GM12873 (cell line): ENCODE measurements at regions not wholly inside any gene's neighbourhood (a gene's known extent, or its start where the extent isn't known, plus 50 kb on each side); places are given as distances from the start of the nearest gene placed in this dataset.

Experiments used
- TF ChIP-seq, protein P1 (sequence below): IDR thresholded peaks from 2 replicates; pipeline ENCODE4 v1.5.1; 2012; ENCODE audit warnings: low read depth, mild to moderate bottlenecking, moderate library complexity, low read length, control low read depth; ENCODE audit not compliant: insufficient read depth; ENCODE audit errors: missing control alignments

DNA sequence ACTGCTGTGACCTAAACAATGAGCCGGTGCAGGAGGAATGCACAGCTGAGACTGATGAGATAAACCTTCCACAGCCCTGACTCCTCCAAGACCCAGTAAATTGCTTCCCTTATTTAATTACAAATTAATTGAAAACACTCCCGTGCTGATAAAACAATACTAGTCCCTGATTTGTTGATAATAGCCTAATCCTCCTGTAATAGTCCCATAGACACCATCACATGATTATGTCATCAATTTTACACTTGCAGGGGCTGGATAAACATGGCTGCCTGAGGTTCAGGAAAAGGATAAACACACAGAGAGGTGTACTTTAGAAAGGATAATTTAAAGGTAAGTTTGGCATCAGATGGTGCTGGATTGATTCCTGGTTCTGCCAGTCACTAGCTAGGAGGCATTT lies 84.6 kb upstream of the SPAG17 start:
- TF ChIP-seq, protein P1, sequence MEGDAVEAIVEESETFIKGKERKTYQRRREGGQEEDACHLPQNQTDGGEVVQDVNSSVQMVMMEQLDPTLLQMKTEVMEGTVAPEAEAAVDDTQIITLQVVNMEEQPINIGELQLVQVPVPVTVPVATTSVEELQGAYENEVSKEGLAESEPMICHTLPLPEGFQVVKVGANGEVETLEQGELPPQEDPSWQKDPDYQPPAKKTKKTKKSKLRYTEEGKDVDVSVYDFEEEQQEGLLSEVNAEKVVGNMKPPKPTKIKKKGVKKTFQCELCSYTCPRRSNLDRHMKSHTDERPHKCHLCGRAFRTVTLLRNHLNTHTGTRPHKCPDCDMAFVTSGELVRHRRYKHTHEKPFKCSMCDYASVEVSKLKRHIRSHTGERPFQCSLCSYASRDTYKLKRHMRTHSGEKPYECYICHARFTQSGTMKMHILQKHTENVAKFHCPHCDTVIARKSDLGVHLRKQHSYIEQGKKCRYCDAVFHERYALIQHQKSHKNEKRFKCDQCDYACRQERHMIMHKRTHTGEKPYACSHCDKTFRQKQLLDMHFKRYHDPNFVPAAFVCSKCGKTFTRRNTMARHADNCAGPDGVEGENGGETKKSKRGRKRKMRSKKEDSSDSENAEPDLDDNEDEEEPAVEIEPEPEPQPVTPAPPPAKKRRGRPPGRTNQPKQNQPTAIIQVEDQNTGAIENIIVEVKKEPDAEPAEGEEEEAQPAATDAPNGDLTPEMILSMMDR: no peak

DNA sequence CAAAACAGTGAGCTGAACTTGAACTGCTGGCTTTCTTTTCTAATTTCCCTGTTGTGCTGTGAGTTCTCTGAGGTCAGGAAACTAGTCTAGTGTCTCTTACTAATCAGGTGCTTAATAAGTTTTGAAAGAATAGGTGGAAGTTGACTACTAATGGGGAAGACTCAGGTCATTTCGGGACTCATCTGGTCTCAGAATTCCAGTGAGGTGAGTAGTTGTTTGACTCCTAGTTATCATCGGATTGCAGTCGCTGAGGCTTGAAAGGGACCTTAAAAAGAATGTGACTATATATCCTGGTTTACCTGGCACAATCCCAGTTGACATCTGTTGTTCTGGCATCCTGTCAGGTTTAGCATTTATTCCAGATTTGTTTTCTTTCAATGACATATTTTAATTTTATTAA lies 81.4 kb upstream of the SPAG17 start:
- TF ChIP-seq, protein P1: no peak

- TF ChIP-seq, protein P1: no peak
Observed at GRCh38 chr1:118264343-118264742, 79.3 kb upstream of the SPAG17 start.

DNA sequence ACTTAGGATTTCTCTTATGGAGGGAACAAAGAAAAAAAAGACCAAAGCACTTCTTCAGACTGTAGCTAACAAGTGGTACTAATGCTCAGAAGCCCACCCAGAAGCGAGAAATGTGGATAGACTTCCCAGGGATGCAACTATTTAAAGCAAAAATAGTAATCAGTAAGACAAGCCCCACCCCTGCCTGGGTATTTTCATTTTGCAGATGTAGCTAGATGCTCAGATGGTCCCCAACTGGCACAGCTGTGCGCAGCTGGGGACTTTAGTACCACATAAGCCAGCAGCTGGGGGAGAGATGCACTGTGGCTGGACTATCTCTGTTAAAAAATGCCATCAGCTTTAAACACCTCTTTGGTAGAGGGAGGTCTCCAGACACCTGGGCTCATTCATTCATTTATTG lies 77.8 kb upstream of the SPAG17 start:
- TF ChIP-seq, protein P1: no peak

- TF ChIP-seq, protein P1: no peak
Observed at GRCh38 chr1:118258975-118259374, 73.9 kb upstream of the SPAG17 start.

DNA sequence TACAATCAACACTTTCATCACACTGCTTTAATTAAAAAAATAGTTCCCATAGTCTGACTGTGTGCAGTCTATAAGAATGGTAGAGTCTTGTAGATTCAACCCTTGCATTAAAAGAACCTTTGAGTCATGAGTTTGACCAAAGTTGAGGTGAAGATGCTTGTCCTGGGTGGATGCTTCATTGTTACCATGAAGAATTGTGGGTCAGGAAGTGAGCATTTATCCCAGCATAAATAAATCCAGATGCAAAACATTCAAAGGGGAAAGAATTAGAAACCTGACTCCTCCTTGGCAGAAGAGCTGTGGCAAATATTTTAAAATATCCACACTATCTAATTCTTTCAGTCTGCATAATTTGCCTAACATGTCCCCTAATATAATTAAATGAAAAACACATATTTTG lies 72.9 kb upstream of the SPAG17 start:
- TF ChIP-seq, protein P1: no peak

- TF ChIP-seq, protein P1: no peak
Observed at GRCh38 chr1:118254491-118255425, 69.7 kb upstream of the SPAG17 start.
